ENCODE measurements at regions not wholly inside any gene's neighbourhood (a gene's known extent, or its start where the extent isn't known, plus 50 kb on each side); places are given as distances from the start of the nearest gene placed in this dataset.

DNA sequence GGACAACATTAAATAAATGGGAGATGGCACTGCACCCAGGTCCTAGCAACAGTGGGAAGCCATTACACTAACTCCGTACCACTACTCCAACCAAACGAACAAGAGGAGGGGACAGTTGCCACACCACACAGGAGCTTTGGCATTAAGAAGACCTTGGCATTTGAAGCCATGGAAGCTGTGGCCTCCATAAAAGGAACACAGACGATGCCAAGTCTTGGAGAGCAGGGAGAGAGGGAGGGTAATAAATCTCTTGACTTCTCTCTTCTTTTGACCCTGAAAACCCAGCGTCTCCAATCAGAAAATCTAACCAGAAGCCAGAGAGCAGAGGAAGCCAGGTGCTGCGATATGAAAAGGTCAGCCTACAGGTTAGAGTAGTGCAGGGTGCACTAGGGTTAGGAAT is 338.8 kb upstream of the TMEM132C start:
- intact Hi-C loops (cut with DNase I), result loop anchor here (5.0 to 10.0 kb wide), 2 partner anchors 203 to 251 kb away; no protein-coding TSS in a partner anchor
- Histone ChIP-seq H3K27me3 (no peaks in the 10 kb centered on the region), H3K4me1 (peaks cover 12 to 20% (median 16%) of the 10 kb centered on the region in 4 donors), H3K4me3 (no peak overlapping the region), H3K36me3 (no peaks in the 10 kb centered on the region), H3K27ac (replicated peaks in 1 of 4) (no peak overlapping the region), H3K9me3 (no peaks in the 10 kb centered on the region)
- DNase-seq (ENCODE audit: extremely low spot score), result peak; percentile 83
- no peak for TF ChIP-seq EP300 (IDR thresholded peaks at IDR 0.05)
- 51% methylated on average over 5 of the region's 5 CpGs for WGBS

DNA sequence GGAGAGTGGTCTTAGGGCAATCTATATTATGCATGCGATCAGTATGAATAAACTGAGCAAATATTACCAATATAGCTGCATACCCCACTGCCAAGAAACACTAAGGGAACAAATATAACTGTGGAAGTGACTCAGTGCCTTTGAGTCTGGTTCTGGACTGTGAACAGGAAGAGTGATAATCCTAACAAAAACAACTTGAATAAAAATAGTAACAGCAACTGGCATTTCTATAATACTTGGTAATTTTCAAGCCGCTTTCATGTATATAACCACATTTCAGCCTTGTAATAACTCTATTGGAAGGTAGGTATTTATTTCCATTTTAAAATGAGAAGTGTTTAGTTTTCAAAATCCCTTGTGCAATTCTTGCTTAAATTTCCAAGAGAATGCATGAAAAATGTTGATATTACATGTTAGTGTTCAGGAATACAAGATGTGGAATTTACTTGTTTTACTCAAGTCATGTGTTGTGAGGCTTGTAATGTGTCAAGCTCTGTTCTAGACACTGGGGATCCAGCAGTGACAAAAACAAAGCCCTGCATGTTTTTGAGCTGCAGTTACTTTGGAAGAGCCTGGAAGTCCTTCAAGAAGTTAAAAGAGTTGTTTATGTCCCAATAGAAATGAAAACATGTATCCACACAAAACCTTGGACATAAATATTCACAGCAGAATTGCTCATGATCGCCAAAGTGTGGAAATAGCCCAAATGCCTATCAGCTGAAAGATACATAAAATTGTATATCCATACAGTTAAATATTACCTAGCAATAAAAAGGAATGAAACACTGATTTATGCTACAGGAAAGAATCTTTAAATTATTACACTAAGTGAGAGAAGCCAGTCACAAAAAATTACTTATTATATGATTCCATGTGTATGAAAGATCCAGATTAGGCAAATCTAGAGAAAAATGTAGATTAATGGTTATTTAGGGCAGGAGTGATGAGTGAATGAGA is 338.1 kb upstream of the TMEM132C start:
- peaks cover 12 to 20% (median 16%) of the 10 kb centered on the region in 4 donors for H3K4me1 ChIP-seq
- no peak overlapping the region for H3K27ac ChIP-seq (replicated peaks in 1 of 4)
- H3K9me3 ChIP-seq, result no peaks in the 10 kb centered on the region
- intact Hi-C loops (cut with DNase I), result loop anchor here (5.0 to 10.0 kb wide), 2 partner anchors 204 to 252 kb away; no protein-coding TSS in a partner anchor
- TF ChIP-seq, protein P1, sequence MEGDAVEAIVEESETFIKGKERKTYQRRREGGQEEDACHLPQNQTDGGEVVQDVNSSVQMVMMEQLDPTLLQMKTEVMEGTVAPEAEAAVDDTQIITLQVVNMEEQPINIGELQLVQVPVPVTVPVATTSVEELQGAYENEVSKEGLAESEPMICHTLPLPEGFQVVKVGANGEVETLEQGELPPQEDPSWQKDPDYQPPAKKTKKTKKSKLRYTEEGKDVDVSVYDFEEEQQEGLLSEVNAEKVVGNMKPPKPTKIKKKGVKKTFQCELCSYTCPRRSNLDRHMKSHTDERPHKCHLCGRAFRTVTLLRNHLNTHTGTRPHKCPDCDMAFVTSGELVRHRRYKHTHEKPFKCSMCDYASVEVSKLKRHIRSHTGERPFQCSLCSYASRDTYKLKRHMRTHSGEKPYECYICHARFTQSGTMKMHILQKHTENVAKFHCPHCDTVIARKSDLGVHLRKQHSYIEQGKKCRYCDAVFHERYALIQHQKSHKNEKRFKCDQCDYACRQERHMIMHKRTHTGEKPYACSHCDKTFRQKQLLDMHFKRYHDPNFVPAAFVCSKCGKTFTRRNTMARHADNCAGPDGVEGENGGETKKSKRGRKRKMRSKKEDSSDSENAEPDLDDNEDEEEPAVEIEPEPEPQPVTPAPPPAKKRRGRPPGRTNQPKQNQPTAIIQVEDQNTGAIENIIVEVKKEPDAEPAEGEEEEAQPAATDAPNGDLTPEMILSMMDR (IDR thresholded peaks at IDR 0.05), result no peak
- TF ChIP-seq POLR2AphosphoS5 (IDR thresholded peaks at IDR 0.05) (no peak), POLR2A (IDR thresholded peaks at IDR 0.05; ENCODE audit: low read depth) (no peak), EP300 (IDR thresholded peaks at IDR 0.05) (no peak)
- H3K36me3 ChIP-seq, result no peaks in the 10 kb centered on the region
- no peaks in the 10 kb centered on the region for H3K27me3 ChIP-seq
- 41% methylated on average over 3 of the region's 3 CpGs for WGBS
- peak; percentile 24 for DNase-seq (ENCODE audit: extremely low spot score)
- no peak overlapping the region for H3K4me3 ChIP-seq

DNA sequence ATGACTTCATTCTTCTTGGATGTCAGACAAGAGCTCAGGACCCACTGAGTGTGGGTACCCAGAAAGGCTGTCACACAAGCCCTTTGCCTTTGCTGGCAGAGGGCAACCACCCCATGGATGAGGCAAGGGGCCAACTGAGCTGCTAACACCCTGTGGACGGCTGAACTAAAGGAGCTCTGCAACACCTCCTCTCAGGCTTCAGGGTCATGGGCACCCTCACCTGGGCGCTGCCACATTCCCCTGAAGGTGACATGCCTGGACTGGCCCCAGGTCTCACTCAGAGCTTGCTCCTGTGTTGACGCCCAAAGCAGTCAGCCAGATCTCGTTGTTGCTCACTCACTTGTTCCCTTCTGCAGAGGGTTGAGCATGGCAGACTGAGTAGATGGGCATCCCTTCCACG is 336.8 kb upstream of the TMEM132C start:
- peak; percentile 55 for DNase-seq (ENCODE audit: extremely low spot score)
- no peak for TF ChIP-seq POLR2A (IDR thresholded peaks at IDR 0.05; ENCODE audit: low read depth)
- TF ChIP-seq, protein P1 (IDR thresholded peaks at IDR 0.05), result no peak
- no peak for TF ChIP-seq POLR2AphosphoS5 (IDR thresholded peaks at IDR 0.05)
- TF ChIP-seq EP300 (IDR thresholded peaks at IDR 0.05), result no peak
- H3K27me3 ChIP-seq, result no peaks in the 10 kb centered on the region
- no peaks in the 10 kb centered on the region for H3K36me3 ChIP-seq
- H3K9me3 ChIP-seq, result no peaks in the 10 kb centered on the region
- no peak overlapping the region for H3K4me3 ChIP-seq
- intact Hi-C loops (cut with DNase I), result no loop called here
- WGBS, result 81% methylated on average over 5 of the region's 5 CpGs
- peaks cover 12 to 20% (median 16%) of the 10 kb centered on the region in 4 donors for H3K4me1 ChIP-seq
- H3K27ac ChIP-seq (replicated peaks in 1 of 4), result no peak overlapping the region

DNA sequence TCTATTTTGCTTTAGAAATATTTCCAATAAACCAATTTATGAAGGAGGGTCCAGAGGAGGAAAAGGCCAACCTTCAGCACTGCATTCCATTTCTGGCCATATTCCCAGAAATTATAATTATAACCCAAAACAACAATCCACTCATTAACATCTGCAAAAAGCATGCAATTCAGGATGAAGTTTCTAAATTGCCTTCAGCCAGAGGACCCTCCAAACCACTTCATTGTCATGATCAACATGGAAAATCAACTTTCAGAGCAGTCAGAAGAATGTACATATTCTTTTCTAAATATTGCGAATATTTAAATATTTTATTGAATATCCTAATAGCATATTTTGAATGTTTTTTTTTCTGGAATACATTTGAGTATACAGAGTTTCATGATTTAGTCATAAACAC is 332.6 kb upstream of the TMEM132C start:
- Histone ChIP-seq H3K4me1 (peaks cover 0 to 2% (median under 1%) of the 10 kb centered on the region in 4 donors), H3K36me3 (no peaks in the 10 kb centered on the region), H3K27ac (replicated peaks in 1 of 4) (no peak overlapping the region), H3K9me3 (no peaks in the 10 kb centered on the region), H3K4me3 (no peak overlapping the region), H3K27me3 (peaks cover 0 to 5% (median 0%) of the 10 kb centered on the region in 4 donors)
- no peak for DNase-seq (ENCODE audit: extremely low spot score)
- TF ChIP-seq, protein P1 (IDR thresholded peaks at IDR 0.05), result no peak
- TF ChIP-seq POLR2A (IDR thresholded peaks at IDR 0.05; ENCODE audit: low read depth), result no peak
- no peak for TF ChIP-seq EP300 (IDR thresholded peaks at IDR 0.05)
- no peak for TF ChIP-seq POLR2AphosphoS5 (IDR thresholded peaks at IDR 0.05)
- intact Hi-C loops (cut with DNase I), result no loop called here
- 82% methylated on average over 1 of the region's 1 CpG for WGBS

DNA sequence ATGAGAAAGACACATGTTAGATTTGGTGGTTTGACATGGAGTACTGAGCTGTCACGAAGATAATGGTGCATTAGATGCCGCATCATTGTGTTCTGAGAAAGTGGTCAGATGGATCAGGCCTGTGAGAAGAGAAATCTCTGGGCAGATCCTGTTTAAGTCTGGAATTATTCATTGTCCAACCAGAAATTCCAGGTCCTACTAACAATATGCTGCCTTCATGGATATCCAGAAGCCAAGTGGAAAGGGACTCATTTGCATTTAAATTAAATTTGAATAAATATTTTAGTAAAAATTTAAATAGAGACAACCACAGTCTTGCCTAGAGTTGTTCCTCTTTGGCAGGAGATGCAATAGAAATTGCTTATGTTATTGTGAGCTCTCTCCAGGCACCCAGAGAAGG is 330.5 kb upstream of the TMEM132C start:
- no peaks in the 10 kb centered on the region for H3K9me3 ChIP-seq
- H3K4me1 ChIP-seq, result no peaks in the 10 kb centered on the region
- H3K27me3 ChIP-seq, result peaks cover 0 to 5% (median 0%) of the 10 kb centered on the region in 4 donors
- intact Hi-C loops (cut with DNase I), result no loop called here
- H3K36me3 ChIP-seq, result no peaks in the 10 kb centered on the region
- 85% methylated on average over 2 of the region's 2 CpGs for WGBS
- peak; percentile 29 for DNase-seq (ENCODE audit: extremely low spot score)
- H3K27ac ChIP-seq (replicated peaks in 1 of 4), result no peak overlapping the region
- no peak for TF ChIP-seq POLR2A (IDR thresholded peaks at IDR 0.05; ENCODE audit: low read depth)
- TF ChIP-seq POLR2AphosphoS5 (IDR thresholded peaks at IDR 0.05), result no peak
- TF ChIP-seq EP300 (IDR thresholded peaks at IDR 0.05), result no peak
- TF ChIP-seq, protein P1 (IDR thresholded peaks at IDR 0.05), result no peak
- H3K4me3 ChIP-seq, result no peak overlapping the region
